Astrocyte (in vitro differentiated cells and primary cell): ENCODE measurements at regions not wholly inside any gene's neighbourhood (a gene's known extent, or its start where the extent isn't known, plus 50 kb on each side); places are given as distances from the start of the nearest gene placed in this dataset.

Experiments used
- DNase-seq: peaks from one replicate; pipeline ENCODE4 v3.0.0-alpha.2; 2010; ENCODE audit warnings: low read depth
- FAIRE-seq: peaks from 2 replicates; lab custom pipeline; 2011; peaks lifted over from hg19 to GRCh38; lab: Jason Lieb, UNC
- H2AFZ ChIP-seq: 2 replicates; pipeline ENCODE4 v1.6.0; 2012; ENCODE audit warnings: low read depth, low read length, inconsistent platforms
- H3K27ac ChIP-seq: 2 replicates; pipeline ENCODE4 v1.5.1; 2011; ENCODE audit warnings: low read depth, low read length, inconsistent platforms
- H3K27me3 ChIP-seq: 2 replicates; pipeline ENCODE4 v1.6.0; 2011; ENCODE audit warnings: low read length, inconsistent platforms; ENCODE audit not compliant: insufficient read depth
- H3K36me3 ChIP-seq: 2 replicates; pipeline ENCODE4 v1.5.1; 2011; ENCODE audit warnings: low read length, inconsistent platforms; ENCODE audit not compliant: insufficient read depth
- H3K4me1 ChIP-seq: 2 replicates; pipeline ENCODE4 v1.5.1; 2011; ENCODE audit warnings: low read length, inconsistent platforms; ENCODE audit not compliant: insufficient read depth
- H3K4me2 ChIP-seq: 2 replicates; pipeline ENCODE4 v1.6.0; 2012; ENCODE audit warnings: low read length, inconsistent platforms
- H3K4me3 ChIP-seq: 2 replicates; pipeline ENCODE4 v1.5.1; 2011; ENCODE audit warnings: low read depth, mild to moderate bottlenecking, low read length, inconsistent platforms; ENCODE audit not compliant: insufficient read depth
- H3K79me2 ChIP-seq: 2 replicates; pipeline ENCODE4 v1.6.0; 2012; ENCODE audit warnings: mild to moderate bottlenecking, low read length, inconsistent platforms; ENCODE audit not compliant: insufficient read depth
- H3K9ac ChIP-seq: 2 replicates; pipeline ENCODE4 v1.6.0; 2012; ENCODE audit warnings: mild to moderate bottlenecking, low read length, inconsistent platforms
- H3K9me3 ChIP-seq: 2 replicates; pipeline ENCODE4 v1.5.1; 2012; ENCODE audit warnings: low read depth, mild to moderate bottlenecking, low read length, inconsistent platforms; ENCODE audit not compliant: insufficient read depth
- H4K20me1 ChIP-seq: 2 replicates; pipeline ENCODE4 v1.6.0; 2012; ENCODE audit warnings: low read length, inconsistent platforms; ENCODE audit not compliant: insufficient read depth
- H3K27ac Mint-ChIP-seq: one replicate; pipeline ENCODE4 v1.8.0; 2021; ENCODE audit warnings: mild to moderate bottlenecking, mixed read lengths; ENCODE audit not compliant: unreplicated experiment
- H3K27me3 Mint-ChIP-seq: one replicate; pipeline ENCODE4 v1.8.0; 2021; ENCODE audit warnings: low read depth, mixed read lengths; ENCODE audit not compliant: unreplicated experiment
- H3K36me3 Mint-ChIP-seq: one replicate; pipeline ENCODE4 v1.8.0; 2021; ENCODE audit warnings: low read depth, mixed read lengths; ENCODE audit not compliant: unreplicated experiment
- H3K4me1 Mint-ChIP-seq: one replicate; pipeline ENCODE4 v1.8.0; 2021; ENCODE audit warnings: low read depth, mixed read lengths; ENCODE audit not compliant: unreplicated experiment
- H3K4me3 Mint-ChIP-seq: one replicate; pipeline ENCODE4 v1.8.0; 2021; ENCODE audit warnings: mild to moderate bottlenecking, moderate library complexity, mixed read lengths; ENCODE audit not compliant: unreplicated experiment
- H3K9me3 Mint-ChIP-seq: one replicate; pipeline ENCODE4 v1.8.0; 2021; ENCODE audit warnings: mild to moderate bottlenecking, mixed read lengths; ENCODE audit not compliant: unreplicated experiment
- CTCF ChIP-seq: IDR thresholded peaks from 2 replicates; pipeline ENCODE4 v1.5.1; 2011; ENCODE audit warnings: low read depth, mild to moderate bottlenecking, inconsistent platforms, low read length, moderate library complexity; ENCODE audit not compliant: insufficient read depth
- EZH2 ChIP-seq: IDR thresholded peaks from 2 replicates; pipeline ENCODE4 v1.6.1; 2012; ENCODE audit warnings: mild to moderate bottlenecking, low read length, inconsistent platforms; ENCODE audit not compliant: insufficient read depth

- Histone ChIP-seq H3K4me3 (no peak overlapping the region), H3K36me3 (no peaks in the 10 kb centered on the region), H4K20me1 (no peaks in the 10 kb centered on the region), H3K4me1 (no peaks in the 10 kb centered on the region), H3K79me2 (no peaks in the 10 kb centered on the region), H3K9me3 (no peaks in the 10 kb centered on the region), H3K27me3 (no peaks in the 10 kb centered on the region), H3K27ac (peak overlapping the region; percentile 34), H3K4me2 (no peak overlapping the region), H3K9ac (no peak overlapping the region), H2AFZ (no peak overlapping the region)
- peaks cover 6% of the 10 kb centered on the region for H3K9me3 Mint-ChIP-seq
- peak; percentile 57 for DNase-seq
- peaks cover 12% of the 10 kb centered on the region for H3K4me1 Mint-ChIP-seq
- FAIRE-seq, result no peak
- no peak overlapping the region for H3K27ac Mint-ChIP-seq
- H3K27me3 Mint-ChIP-seq, result peaks cover 3% of the 10 kb centered on the region
- no peaks in the 10 kb centered on the region for H3K36me3 Mint-ChIP-seq
- H3K4me3 Mint-ChIP-seq, result no peak overlapping the region
- TF ChIP-seq CTCF, result no peak
- no peak for TF ChIP-seq EZH2
These were observed 645.0 kb downstream of the DHX35 start for GRCh38 chr20:39607141-39607540.

- no peaks in the 10 kb centered on the region for H3K4me1 ChIP-seq
- FAIRE-seq (no peak), DNase-seq (no peak)
- Mint-ChIP-seq H3K4me1 (peaks cover 12% of the 10 kb centered on the region), H3K27ac (no peak overlapping the region), H3K36me3 (no peaks in the 10 kb centered on the region), H3K27me3 (peaks cover 3% of the 10 kb centered on the region), H3K9me3 (peaks cover 6% of the 10 kb centered on the region), H3K4me3 (no peak overlapping the region)
- H3K9me3 ChIP-seq, result no peaks in the 10 kb centered on the region
- H3K4me2 ChIP-seq, result no peak overlapping the region
- H3K4me3 ChIP-seq, result no peak overlapping the region
- no peaks in the 10 kb centered on the region for H3K79me2 ChIP-seq
- no peaks in the 10 kb centered on the region for H3K36me3 ChIP-seq
- no peaks in the 10 kb centered on the region for H4K20me1 ChIP-seq
- H3K27ac ChIP-seq, result no peak overlapping the region
- H3K9ac ChIP-seq, result no peak overlapping the region
- no peak overlapping the region for H2AFZ ChIP-seq
- H3K27me3 ChIP-seq, result no peaks in the 10 kb centered on the region
- TF ChIP-seq EZH2 (no peak), CTCF (no peak)
These were observed 643.8 kb downstream of the DHX35 start for GRCh38 chr20:39605908-39606307.

- H3K27me3 ChIP-seq, result no peaks in the 10 kb centered on the region
- no peak overlapping the region for H2AFZ ChIP-seq
- H4K20me1 ChIP-seq, result no peaks in the 10 kb centered on the region
- TF ChIP-seq CTCF (no peak), EZH2 (no peak)
- no peaks in the 10 kb centered on the region for H3K9me3 ChIP-seq
- H3K27me3 Mint-ChIP-seq, result peaks cover 3% of the 10 kb centered on the region
- no peak overlapping the region for H3K4me3 ChIP-seq
- H3K36me3 ChIP-seq, result no peaks in the 10 kb centered on the region
- H3K79me2 ChIP-seq, result no peaks in the 10 kb centered on the region
- H3K27ac ChIP-seq, result no peak overlapping the region
- no peak overlapping the region for H3K27ac Mint-ChIP-seq
- H3K9me3 Mint-ChIP-seq, result peaks cover 6% of the 10 kb centered on the region
- H3K9ac ChIP-seq, result no peak overlapping the region
- peaks cover 12% of the 10 kb centered on the region for H3K4me1 Mint-ChIP-seq
- no peaks in the 10 kb centered on the region for H3K36me3 Mint-ChIP-seq
- DNase-seq (no peak), FAIRE-seq (no peak)
- H3K4me1 ChIP-seq, result no peaks in the 10 kb centered on the region
- no peak overlapping the region for H3K4me2 ChIP-seq
- no peak overlapping the region for H3K4me3 Mint-ChIP-seq
These were observed 643.2 kb downstream of the DHX35 start for GRCh38 chr20:39605361-39605760.
